Neural cell (in vitro differentiated cells): ENCODE measurements at regions not wholly inside any gene's neighbourhood (a gene's known extent, or its start where the extent isn't known, plus 50 kb on each side); places are given as distances from the start of the nearest gene placed in this dataset.

Source experiments
- H2AFZ ChIP-seq: fragments of 200-600, 300-800 bp; sonication (generic), shearing (Covaris generic); 2 replicates; pipeline ENCODE4 v1.6.0; 2014; ENCODE audit warnings: low read depth, mild to moderate bottlenecking, antibody characterized with exemption, low read length, moderate library complexity
- H3F3A ChIP-seq: fragments of 200-600 bp; shearing (Covaris generic); 2 replicates; pipeline ENCODE4 v1.6.1; 2016; ENCODE audit warnings: mild to moderate bottlenecking, moderate library complexity, mixed read lengths, antibody characterized with exemption, low read length; ENCODE audit not compliant: insufficient read depth, poor library complexity, severe bottlenecking
- H3K27ac ChIP-seq: fragments of 200-600, 300-800 bp; sonication (generic), shearing (Covaris generic); 2 replicates; pipeline ENCODE4 v1.5.1; 2014; ENCODE audit warnings: mild to moderate bottlenecking, low read length, moderate library complexity
- H3K27me3 ChIP-seq: fragments of 300-800, 200-600 bp; sonication (generic), shearing (Covaris generic); 2 replicates; pipeline ENCODE4 v1.6.0; 2014; ENCODE audit warnings: mild to moderate bottlenecking, low read depth, low read length, moderate library complexity; ENCODE audit not compliant: insufficient read depth
- H3K36me3 ChIP-seq: fragments of 300-800, 200-600 bp; sonication (generic), shearing (Covaris generic); 2 replicates; pipeline ENCODE4 v1.5.1; 2014; ENCODE audit warnings: mild to moderate bottlenecking, antibody characterized with exemption, low read length, moderate library complexity; ENCODE audit not compliant: insufficient read depth
- H3K4me2 ChIP-seq: fragments of 300-800, 200-600 bp; sonication (generic), shearing (Covaris generic); 2 replicates; pipeline ENCODE4 v1.6.0; 2014; ENCODE audit warnings: mild to moderate bottlenecking, low read length
- H3K4me3 ChIP-seq: fragments of 300-800, 200-600 bp; sonication (generic), shearing (Covaris generic); 2 replicates; pipeline ENCODE4 v1.5.1; 2014; ENCODE audit warnings: mild to moderate bottlenecking, low read length, moderate library complexity
- H3K79me2 ChIP-seq: fragments of 200-600 bp; shearing (Covaris generic); replicated peaks from 2 replicates; pipeline ENCODE4 v1.6.0; 2014; ENCODE audit warnings: mild to moderate bottlenecking, low read length, moderate library complexity; ENCODE audit not compliant: insufficient read depth
- H3K9ac ChIP-seq: fragments of 300-800, 200-600 bp; sonication (generic), shearing (Covaris generic); 2 replicates; pipeline ENCODE4 v1.6.1; 2016; ENCODE audit warnings: mild to moderate bottlenecking, low read length, mixed read lengths
- H3K9me2 ChIP-seq: fragments of 200-600 bp; shearing (Covaris generic); 2 replicates; pipeline ENCODE4 v1.6.1; 2016; ENCODE audit warnings: mild to moderate bottlenecking, low read length, mixed read lengths; ENCODE audit not compliant: insufficient read depth
- H3K9me3 ChIP-seq: fragments of 200-600, 300-800 bp; sonication (generic), shearing (Covaris generic); 2 replicates; pipeline ENCODE4 v1.6.1; 2016; ENCODE audit warnings: mild to moderate bottlenecking, mixed run types, low read length, moderate library complexity, mixed read lengths
- H4K20me1 ChIP-seq: fragments of 200-600 bp; shearing (Covaris generic); 2 replicates; pipeline ENCODE4 v1.6.1; 2016; ENCODE audit warnings: mild to moderate bottlenecking, mixed run types; ENCODE audit not compliant: insufficient read depth
- CTCF ChIP-seq: fragments of 450-650 bp; IDR thresholded peaks from 2 replicates; pipeline ENCODE4 v1.5.1; 2014; ENCODE audit warnings: antibody characterized with exemption, mild to moderate bottlenecking, moderate library complexity; ENCODE audit not compliant: poor library complexity, severe bottlenecking
- EP300 ChIP-seq: fragments of 450-650 bp; conservative IDR thresholded peaks from 2 replicates; pipeline ENCODE4 v1.6.1; 2014; ENCODE audit warnings: antibody characterized with exemption, mild to moderate bottlenecking, moderate library complexity; ENCODE audit not compliant: poor library complexity, severe bottlenecking
- EZH2 ChIP-seq: fragments of 200-600, 300-800 bp; shearing (Covaris generic), sonication (generic); IDR thresholded peaks from 2 replicates; pipeline ENCODE4 v1.6.1; 2014; ENCODE audit warnings: antibody characterized with exemption, low read length, borderline replicate concordance, mild to moderate bottlenecking; ENCODE audit not compliant: insufficient read depth, poor library complexity, severe bottlenecking
- MXI1 ChIP-seq: fragments of 450-650 bp; conservative IDR thresholded peaks from 2 replicates; pipeline ENCODE4 v1.6.1; 2014; ENCODE audit warnings: antibody characterized with exemption, mild to moderate bottlenecking; ENCODE audit not compliant: poor library complexity, severe bottlenecking
- POLR2AphosphoS5 ChIP-seq: IDR thresholded peaks from 2 replicates; pipeline ENCODE4 v1.6.1; 2012
- RAD21 ChIP-seq: fragments of 450-650 bp; conservative IDR thresholded peaks from 2 replicates; pipeline ENCODE4 v1.6.1; 2014; ENCODE audit warnings: antibody characterized with exemption, mild to moderate bottlenecking, moderate library complexity
- REST ChIP-seq: IDR thresholded peaks from 2 replicates; pipeline ENCODE4 v1.6.1; 2012; ENCODE audit warnings: borderline replicate concordance
- SMC3 ChIP-seq: fragments of 450-650 bp; conservative IDR thresholded peaks from 2 replicates; pipeline ENCODE4 v1.6.1; 2014; ENCODE audit warnings: antibody characterized with exemption, mild to moderate bottlenecking, moderate library complexity; ENCODE audit not compliant: poor library complexity
- TAF1 ChIP-seq: IDR thresholded peaks from 2 replicates; pipeline ENCODE4 v1.6.1; 2012; ENCODE audit warnings: low read depth

GRCh38 chr10:101299211-101299610 lies 54.8 kb upstream of the BTRC start:
- H2AFZ ChIP-seq, result no peak overlapping the region
- peaks cover 15% of the 10 kb centered on the region for H3K27me3 ChIP-seq
- TF ChIP-seq RAD21, result no peak
- no peak for TF ChIP-seq EP300
- no peak for TF ChIP-seq SMC3
- TF ChIP-seq REST, result no peak
- no peak for TF ChIP-seq EZH2
- no peak for TF ChIP-seq CTCF
- TF ChIP-seq MXI1, result no peak
- TF ChIP-seq TAF1, result no peak
- TF ChIP-seq POLR2AphosphoS5, result no peak

GRCh38 chr10:101301111-101301731 lies 52.7 kb upstream of the BTRC start:
- Histone ChIP-seq H3K9me2 (no peaks in the 10 kb centered on the region), H3K4me2 (no peak overlapping the region), H3K4me3 (no peak overlapping the region), H2AFZ (no peak overlapping the region), H3F3A (no peaks in the 10 kb centered on the region), H3K9me3 (no peaks in the 10 kb centered on the region), H3K79me2 (no peaks in the 10 kb centered on the region), H3K36me3 (no peaks in the 10 kb centered on the region), H4K20me1 (no peaks in the 10 kb centered on the region), H3K27ac (no peak overlapping the region), H3K27me3 (peaks cover 10% of the 10 kb centered on the region), H3K9ac (no peak overlapping the region)
- TF ChIP-seq EP300 (no peak), CTCF (no peak), MXI1 (no peak), TAF1 (no peak), SMC3 (no peak), REST (no peak), POLR2AphosphoS5 (no peak), RAD21 (no peak), EZH2 (no peak)

More at GRCh38 chr10:101299211-101299610, 54.8 kb upstream of the BTRC start:
- Histone ChIP-seq H3K79me2 (no peaks in the 10 kb centered on the region), H3K9ac (no peak overlapping the region), H3K9me3 (no peaks in the 10 kb centered on the region), H3K4me2 (no peak overlapping the region), H3K4me3 (no peak overlapping the region), H3K27ac (no peak overlapping the region), H4K20me1 (no peaks in the 10 kb centered on the region), H3K9me2 (no peaks in the 10 kb centered on the region), H3K36me3 (no peaks in the 10 kb centered on the region), H3F3A (no peaks in the 10 kb centered on the region)
